ENCODE measurements at regions not wholly inside any gene's neighbourhood (a gene's known extent, or its start where the extent isn't known, plus 50 kb on each side); places are given as distances from the start of the nearest gene placed in this dataset.

- no peak overlapping the region for H3K4me3 Mint-ChIP-seq
- no peak for TF ChIP-seq CTCF (conservative IDR thresholded peaks at IDR 0.05)
These were observed 156.6 kb upstream of the BTG1 start for GRCh38 chr12:92302041-92302829.

GRCh38 chr12:92301356-92301755, 155.7 kb upstream of the BTG1 start:
- H3K27me3 Mint-ChIP-seq: no peaks in the 10 kb centered on the region
- H3K4me1 Mint-ChIP-seq (ENCODE audit: unreplicated experiment): peaks cover 25% of the 10 kb centered on the region
- no peak overlapping the region for H3K27ac Mint-ChIP-seq
- no peak for TF ChIP-seq CTCF (conservative IDR thresholded peaks at IDR 0.05)
- no peak overlapping the region for H3K4me3 Mint-ChIP-seq
- DNase-seq (ENCODE audit: extremely low spot score, unreplicated experiment): no peak
- H3K36me3 Mint-ChIP-seq: no peaks in the 10 kb centered on the region
- no peaks in the 10 kb centered on the region for H3K9me3 Mint-ChIP-seq

More at GRCh38 chr12:92302041-92302829, 156.6 kb upstream of the BTG1 start:
- Mint-ChIP-seq H3K4me1 (ENCODE audit: unreplicated experiment) (peaks cover 25% of the 10 kb centered on the region), H3K27ac (no peak overlapping the region), H3K27me3 (no peaks in the 10 kb centered on the region), H3K36me3 (no peaks in the 10 kb centered on the region), H3K9me3 (peaks cover 7% of the 10 kb centered on the region)
- no peak for DNase-seq (ENCODE audit: extremely low spot score, unreplicated experiment)

DNA sequence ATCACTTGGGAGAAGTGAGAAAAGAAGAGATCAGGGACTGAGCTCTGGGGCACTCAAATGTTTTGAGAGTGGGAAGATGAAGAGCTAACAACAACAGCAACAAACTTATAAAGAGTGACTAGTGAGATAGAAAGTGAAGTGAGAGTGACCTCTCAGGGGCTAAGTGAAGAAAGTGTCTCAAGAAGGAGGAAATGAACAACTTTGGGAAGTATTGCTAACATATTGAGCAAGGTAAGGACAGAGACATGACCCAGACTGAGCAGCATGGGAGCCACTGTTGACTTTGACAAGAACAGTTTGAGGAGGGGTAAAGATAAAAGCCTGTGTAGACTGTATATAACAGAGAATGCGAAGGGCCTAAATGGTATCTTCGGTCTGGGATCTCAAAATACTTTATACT, 155.1 kb upstream of the BTG1 start:
- no peak for TF ChIP-seq CTCF (conservative IDR thresholded peaks at IDR 0.05)
- H3K4me1 Mint-ChIP-seq (ENCODE audit: unreplicated experiment): peaks cover 25% of the 10 kb centered on the region
- no peak for DNase-seq (ENCODE audit: extremely low spot score, unreplicated experiment)
- H3K27ac Mint-ChIP-seq: no peak overlapping the region
- H3K27me3 Mint-ChIP-seq: no peaks in the 10 kb centered on the region
- H3K36me3 Mint-ChIP-seq: no peaks in the 10 kb centered on the region
- no peak overlapping the region for H3K4me3 Mint-ChIP-seq
- no peaks in the 10 kb centered on the region for H3K9me3 Mint-ChIP-seq

DNA sequence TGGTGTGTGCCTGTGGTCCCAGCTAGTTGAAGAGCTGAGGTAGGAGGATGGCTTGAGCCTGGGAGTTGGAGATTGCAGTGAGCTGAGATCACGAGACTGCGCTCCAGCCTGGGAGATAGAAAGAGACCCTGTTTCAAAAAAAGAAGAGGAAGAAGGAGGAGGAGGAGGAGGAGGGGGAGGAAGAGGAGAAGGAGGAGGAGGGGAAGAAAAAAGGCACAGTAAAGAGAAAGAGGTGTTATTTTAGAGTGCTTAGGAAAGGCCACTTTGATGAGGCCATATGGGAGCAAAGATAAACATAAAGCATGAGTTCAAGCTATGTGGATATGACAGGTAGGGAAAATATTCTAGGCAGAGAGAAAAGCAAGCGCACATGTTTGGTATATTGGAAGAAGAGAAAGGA, 154.1 kb upstream of the BTG1 start:
- no peak for TF ChIP-seq CTCF (conservative IDR thresholded peaks at IDR 0.05)
- Mint-ChIP-seq H3K27me3 (no peaks in the 10 kb centered on the region), H3K9me3 (no peaks in the 10 kb centered on the region), H3K4me1 (ENCODE audit: unreplicated experiment) (peaks cover 24% of the 10 kb centered on the region), H3K27ac (no peak overlapping the region), H3K4me3 (no peak overlapping the region), H3K36me3 (no peaks in the 10 kb centered on the region)
- DNase-seq (ENCODE audit: extremely low spot score, unreplicated experiment): no peak

- no peak overlapping the region for H3K27ac Mint-ChIP-seq
- no peak for TF ChIP-seq CTCF (conservative IDR thresholded peaks at IDR 0.05)
These were observed 153.7 kb upstream of the BTG1 start for GRCh38 chr12:92299344-92299743.

More at GRCh38 chr12:92299344-92299743, 153.7 kb upstream of the BTG1 start:
- no peaks in the 10 kb centered on the region for H3K36me3 Mint-ChIP-seq
- no peak overlapping the region for H3K4me3 Mint-ChIP-seq
- DNase-seq (ENCODE audit: extremely low spot score, unreplicated experiment): no peak
- H3K4me1 Mint-ChIP-seq (ENCODE audit: unreplicated experiment): peaks cover 21% of the 10 kb centered on the region
- no peaks in the 10 kb centered on the region for H3K9me3 Mint-ChIP-seq
- no peaks in the 10 kb centered on the region for H3K27me3 Mint-ChIP-seq

Measured in type B pancreatic cell (in vitro differentiated cells).